K562 (cell line): ENCODE measurements at regions not wholly inside any gene's neighbourhood (a gene's known extent, or its start where the extent isn't known, plus 50 kb on each side); places are given as distances from the start of the nearest gene placed in this dataset.

ENCODE experiments used
- ATAC-seq: fragments of 200-7000 bp; cut with Tn5 transposase; 3 replicates; pipeline ENCODE4 v1.9.1; 2020; ENCODE audit warnings: moderate library complexity
- BruUV-seq: library from RNA; stranded (reverse); fragments of 400-500 nt; replicated peaks from 2 replicates; lab custom pipeline; 2021; lab: Mats Ljungman, UMichigan
- CTCF ChIA-PET: fragments of 300-600 bp; formaldehyde crosslinking; extraction: SDS; loops from one replicate; lab custom pipeline; 2021; ENCODE audit warnings: low intra/inter-chr PET ratio; lab: Yijun Ruan, JAX
- POLR2A ChIA-PET: fragments of 300-600, 350-650 bp; sonication (Branson Sonifier 250); formaldehyde crosslinking; extraction: SDS; loops from one replicate; lab custom pipeline; 2021; ENCODE audit warnings: antibody characterized with exemption, inconsistent platforms; lab: Yijun Ruan, JAX
- DNase-seq, 4 experiments: peaks; one replicate each; pipeline versions ENCODE4 v3.0.0 to v3.0.0-alpha.2; 2011 to 2018; ENCODE audit warnings: low spot score in 3 of 4, mixed read lengths in 3 of 4; ENCODE audit errors: extremely low read depth in 1 of 4
- FAIRE-seq: peaks from 2 replicates; lab custom pipeline; 2011; peaks lifted over from hg19 to GRCh38; lab: Jason Lieb, UNC
- H2AFZ ChIP-seq: 2 replicates; pipeline ENCODE4 v1.6.0; 2011; ENCODE audit warnings: low read depth, low read length, control low read depth, inconsistent platforms
- H3K27ac ChIP-seq: fragments of 200-600 bp; 3 replicates; pipeline ENCODE4 v1.8.0; 2011; ENCODE audit warnings: low read depth, mild to moderate bottlenecking, control low read depth, inconsistent platforms, low read length, moderate library complexity, mixed read lengths; ENCODE audit errors: extremely low read depth
- H3K27me3 ChIP-seq, 2 experiments: fragments of 300-600 bp in 1 of 2; 2 replicates in 1 of 2; 3 replicates in 1 of 2; pipeline versions ENCODE4 v1.6.0 to v1.8.0; 2011; ENCODE audit warnings: inconsistent platforms in 2 of 2, low read length in 2 of 2, mild to moderate bottlenecking in 1 of 2, mixed read lengths in 1 of 2, moderate library complexity in 1 of 2; ENCODE audit not compliant: control insufficient read depth in 2 of 2, insufficient read depth in 2 of 2
- H3K36me3 ChIP-seq: fragments of 300-600 bp; 3 replicates; pipeline ENCODE4 v1.8.0; 2011; ENCODE audit warnings: mild to moderate bottlenecking, low read length, inconsistent platforms; ENCODE audit not compliant: control insufficient read depth, insufficient read depth
- H3K4me1 ChIP-seq, 2 experiments: fragments of 200-600 bp in 1 of 2; replicated peaks in 1 of 2; 2 replicates in 1 of 2; 3 replicates in 1 of 2; pipeline versions ENCODE4 v1.5.1 to v1.8.0; 2011; ENCODE audit warnings: inconsistent platforms in 2 of 2, low read length in 2 of 2, mild to moderate bottlenecking in 1 of 2, mixed read lengths in 1 of 2, moderate library complexity in 1 of 2; ENCODE audit not compliant: control insufficient read depth in 2 of 2, insufficient read depth in 2 of 2
- H3K4me2 ChIP-seq: 2 replicates; pipeline ENCODE4 v1.6.1; 2011; ENCODE audit warnings: low read length, control low read depth, inconsistent platforms, mixed read lengths; ENCODE audit not compliant: insufficient read depth
- H3K4me3 ChIP-seq: fragments of 200-600 bp; sonication (generic), shearing (Covaris generic); 2 replicates; pipeline ENCODE4 v1.5.1; 2016; ENCODE audit warnings: control low read depth, inconsistent platforms
- H3K79me2 ChIP-seq: fragments of 200-600 bp; 3 replicates; pipeline ENCODE4 v1.8.0; 2011; ENCODE audit warnings: low read length, inconsistent platforms; ENCODE audit not compliant: control insufficient read depth, insufficient read depth
- H3K9ac ChIP-seq, 2 experiments: 2 replicates each; pipeline versions ENCODE4 v1.6.0 to v1.6.1; 2011; ENCODE audit warnings: low read depth in 2 of 2, low read length in 2 of 2, control low read depth in 1 of 2, inconsistent platforms in 1 of 2, mild to moderate bottlenecking in 1 of 2, mixed read lengths in 1 of 2; ENCODE audit not compliant: insufficient read depth in 1 of 2
- H3K9me1 ChIP-seq: one replicate; pipeline ENCODE4 v1.6.0; 2011; ENCODE audit warnings: inconsistent platforms, mild to moderate bottlenecking, low read length, moderate library complexity; ENCODE audit not compliant: control insufficient read depth, insufficient read depth
- H3K9me3 ChIP-seq: replicated peaks from 2 replicates; pipeline ENCODE4 v1.5.1; 2011; ENCODE audit warnings: low read depth, low read length, inconsistent platforms; ENCODE audit not compliant: control insufficient read depth, insufficient read depth
- H4K20me1 ChIP-seq: replicated peaks from 2 replicates; pipeline ENCODE4 v1.6.1; 2011; ENCODE audit warnings: low read length, inconsistent platforms, mixed read lengths; ENCODE audit not compliant: control insufficient read depth, insufficient read depth
- BRD9 ChIP-seq: fragments of 450-650 bp; IDR thresholded peaks from 2 replicates; pipeline ENCODE4 v1.6.1; 2018; ENCODE audit warnings: low read depth; ENCODE audit not compliant: partially characterized antibody
- CCNT2 ChIP-seq: IDR thresholded peaks from 2 replicates; pipeline ENCODE4 v1.6.1; 2011; ENCODE audit warnings: borderline replicate concordance, low read depth, mild to moderate bottlenecking, moderate library complexity, mixed read lengths, low read length; ENCODE audit not compliant: insufficient read length; ENCODE audit errors: extremely low read depth
- ELF1 ChIP-seq: fragments of 200-800 bp; sonication (Bioruptor generic); IDR thresholded peaks from 2 replicates; pipeline ENCODE4 v1.6.1; 2016; ENCODE audit warnings: missing genetic modification characterization, missing compliant biosample characterization
- HMG20A ChIP-seq: fragments of 450-650 bp; formaldehyde crosslinking; conservative IDR thresholded peaks from 2 replicates; pipeline ENCODE4 v1.4.0; 2020; ENCODE audit warnings: mild to moderate bottlenecking, mixed read lengths
- L3MBTL2 ChIP-seq: fragments of 450-650 bp; IDR thresholded peaks from 2 replicates; pipeline ENCODE4 v1.6.1; 2016; ENCODE audit warnings: mild to moderate bottlenecking, moderate library complexity
- NR4A1 ChIP-seq, 2 experiments: fragments of 250-450 bp in 1 of 2; fragments of 450-650 bp in 1 of 2; sonication (Bioruptor Pico) in 1 of 2; IDR thresholded peaks; 2 replicates each; pipeline versions ENCODE4 v1.4.0 to v1.6.1; 2016 to 2020; ENCODE audit warnings: mild to moderate bottlenecking in 2 of 2, missing compliant biosample characterization in 1 of 2, missing genetic modification characterization in 1 of 2, moderate library complexity in 1 of 2
- RAD21 ChIP-seq, 2 experiments: fragments of 250-450 bp in 1 of 2; fragments of 450-650 bp in 1 of 2; sonication (Bioruptor Pico) in 1 of 2; formaldehyde crosslinking in 1 of 2; IDR thresholded peaks in 1 of 2; conservative IDR thresholded peaks in 1 of 2; 2 replicates each; pipeline versions ENCODE4 v1.4.0 to v1.8.0; 2020 to 2022; ENCODE audit warnings: mild to moderate bottlenecking in 2 of 2, moderate library complexity in 1 of 2
- RCOR1 ChIP-seq, 2 experiments: IDR thresholded peaks; 2 replicates each; pipeline ENCODE4 v1.6.1; 2012; ENCODE audit warnings: low read depth in 2 of 2, low read length in 2 of 2, borderline replicate concordance in 1 of 2, improper control_type of control experiment in 1 of 2
- ZC3H11A ChIP-seq: IDR thresholded peaks from 2 replicates; pipeline ENCODE4 v1.6.1; 2012; ENCODE audit warnings: low read depth, low read length, improper control_type of control experiment
- WGBS: fragments of 100-300 bp; shearing (Covaris generic); methylation state at CpG from one replicate; pipeline ENCODE4 v1.1.6; 2016; ENCODE audit warnings: low coverage, mixed read lengths; ENCODE audit not compliant: insufficient coverage; ENCODE audit errors: missing lambda C conversion rate; 5-methylcytosine and 5-hydroxymethylcytosine counted together
- in situ Hi-C: fragments of 300-500 bp; cut with MboI; formaldehyde crosslinking; loops from 4 replicates; pipeline ENCODE4 v1.15.0; 2018; ENCODE audit warnings: inconsistent platforms, mixed read lengths
- intact Hi-C: fragments of 100-400 bp; cut with micrococcal nuclease; formaldehyde crosslinking; loops from 2 replicates; pipeline ENCODE4 v1.14.2; 2022
- TF ChIP-seq, protein P1 (sequence below): fragments of 450-650 bp; IDR thresholded peaks from 2 replicates; pipeline ENCODE4 v1.6.1; 2016; ENCODE audit warnings: borderline replicate concordance
- TF ChIP-seq, protein P2 (sequence below): fragments of 450-650 bp; IDR thresholded peaks from 2 replicates; pipeline ENCODE4 v1.6.1; 2017; ENCODE audit warnings: antibody characterized with exemption
- TF ChIP-seq, protein P3 (sequence below): IDR thresholded peaks from 2 replicates; pipeline ENCODE4 v1.6.1; 2011; ENCODE audit not compliant: insufficient read length; ENCODE audit errors: extremely low read depth

DNA sequence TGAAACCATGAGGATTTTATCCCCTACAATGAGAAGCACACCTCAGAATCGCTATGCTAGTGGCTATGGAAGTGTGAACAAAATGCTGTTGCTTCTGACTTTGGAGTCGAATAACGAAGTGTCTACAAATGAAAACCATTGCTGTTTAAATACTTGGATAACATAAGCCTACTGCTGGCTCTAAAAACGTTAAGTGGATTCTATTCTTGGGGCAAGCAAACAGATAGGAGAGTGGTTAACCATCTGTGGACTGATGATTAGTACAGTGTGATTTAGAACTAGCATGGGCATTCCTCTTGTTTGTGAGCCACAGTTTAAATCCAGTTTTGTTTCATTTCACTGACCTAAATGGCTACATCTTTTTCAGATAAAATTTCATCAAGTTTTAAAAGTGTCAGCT lies 109.7 kb upstream of the PNPLA4 start:
- in situ Hi-C loops = no loop called here
- FAIRE-seq = no peak

More for the DNA sequence above, 109.7 kb upstream of the PNPLA4 start:
- Histone ChIP-seq H4K20me1 (no peaks in the 10 kb centered on the region), H3K4me2 (no peak overlapping the region), H3K9ac (no peak overlapping the region), H3K79me2 (no peaks in the 10 kb centered on the region), H2AFZ (no peak overlapping the region), H3K4me3 (no peak overlapping the region), H3K4me1 (no peaks in the 10 kb centered on the region), H3K9me1 (no peaks in the 10 kb centered on the region), H3K27ac (no peak overlapping the region), H3K9me3 (no peaks in the 10 kb centered on the region), H3K36me3 (no peaks in the 10 kb centered on the region), H3K27me3 (no peaks in the 10 kb centered on the region)
- intact Hi-C loops = no loop called here
- POLR2A ChIA-PET = no interaction called here
- BruUV-seq = no TSS peak
- 0% methylated on average over 4 of the region's 4 CpGs for WGBS
- no peak for DNase-seq
- CTCF ChIA-PET = no interaction called here
- no peak for TF ChIP-seq RCOR1 (IDR thresholded peaks at IDR 0.05; ENCODE audit: borderline replicate concordance in 1 of 2, low read depth in 2 of 2, low read length in 2 of 2)
- no peak for TF ChIP-seq CCNT2
- TF ChIP-seq, protein P1, sequence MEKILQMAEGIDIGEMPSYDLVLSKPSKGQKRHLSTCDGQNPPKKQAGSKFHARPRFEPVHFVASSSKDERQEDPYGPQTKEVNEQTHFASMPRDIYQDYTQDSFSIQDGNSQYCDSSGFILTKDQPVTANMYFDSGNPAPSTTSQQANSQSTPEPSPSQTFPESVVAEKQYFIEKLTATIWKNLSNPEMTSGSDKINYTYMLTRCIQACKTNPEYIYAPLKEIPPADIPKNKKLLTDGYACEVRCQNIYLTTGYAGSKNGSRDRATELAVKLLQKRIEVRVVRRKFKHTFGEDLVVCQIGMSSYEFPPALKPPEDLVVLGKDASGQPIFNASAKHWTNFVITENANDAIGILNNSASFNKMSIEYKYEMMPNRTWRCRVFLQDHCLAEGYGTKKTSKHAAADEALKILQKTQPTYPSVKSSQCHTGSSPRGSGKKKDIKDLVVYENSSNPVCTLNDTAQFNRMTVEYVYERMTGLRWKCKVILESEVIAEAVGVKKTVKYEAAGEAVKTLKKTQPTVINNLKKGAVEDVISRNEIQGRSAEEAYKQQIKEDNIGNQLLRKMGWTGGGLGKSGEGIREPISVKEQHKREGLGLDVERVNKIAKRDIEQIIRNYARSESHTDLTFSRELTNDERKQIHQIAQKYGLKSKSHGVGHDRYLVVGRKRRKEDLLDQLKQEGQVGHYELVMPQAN = no peak
- no peak for TF ChIP-seq BRD9
- TF ChIP-seq ZC3H11A = no peak
- TF ChIP-seq L3MBTL2 = no peak
- TF ChIP-seq ELF1 (tag) = no peak
- no peak for TF ChIP-seq NR4A1 (CRISPR knock-in tag; IDR thresholded peaks at IDR 0.05)
- TF ChIP-seq NR4A1 (tag; IDR thresholded peaks at IDR 0.05) = no peak
- no peak for TF ChIP-seq HMG20A
- TF ChIP-seq, protein P2, sequence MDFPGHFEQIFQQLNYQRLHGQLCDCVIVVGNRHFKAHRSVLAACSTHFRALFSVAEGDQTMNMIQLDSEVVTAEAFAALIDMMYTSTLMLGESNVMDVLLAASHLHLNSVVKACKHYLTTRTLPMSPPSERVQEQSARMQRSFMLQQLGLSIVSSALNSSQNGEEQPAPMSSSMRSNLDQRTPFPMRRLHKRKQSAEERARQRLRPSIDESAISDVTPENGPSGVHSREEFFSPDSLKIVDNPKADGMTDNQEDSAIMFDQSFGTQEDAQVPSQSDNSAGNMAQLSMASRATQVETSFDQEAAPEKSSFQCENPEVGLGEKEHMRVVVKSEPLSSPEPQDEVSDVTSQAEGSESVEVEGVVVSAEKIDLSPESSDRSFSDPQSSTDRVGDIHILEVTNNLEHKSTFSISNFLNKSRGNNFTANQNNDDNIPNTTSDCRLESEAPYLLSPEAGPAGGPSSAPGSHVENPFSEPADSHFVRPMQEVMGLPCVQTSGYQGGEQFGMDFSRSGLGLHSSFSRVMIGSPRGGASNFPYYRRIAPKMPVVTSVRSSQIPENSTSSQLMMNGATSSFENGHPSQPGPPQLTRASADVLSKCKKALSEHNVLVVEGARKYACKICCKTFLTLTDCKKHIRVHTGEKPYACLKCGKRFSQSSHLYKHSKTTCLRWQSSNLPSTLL = no peak
- TF ChIP-seq, protein P3, sequence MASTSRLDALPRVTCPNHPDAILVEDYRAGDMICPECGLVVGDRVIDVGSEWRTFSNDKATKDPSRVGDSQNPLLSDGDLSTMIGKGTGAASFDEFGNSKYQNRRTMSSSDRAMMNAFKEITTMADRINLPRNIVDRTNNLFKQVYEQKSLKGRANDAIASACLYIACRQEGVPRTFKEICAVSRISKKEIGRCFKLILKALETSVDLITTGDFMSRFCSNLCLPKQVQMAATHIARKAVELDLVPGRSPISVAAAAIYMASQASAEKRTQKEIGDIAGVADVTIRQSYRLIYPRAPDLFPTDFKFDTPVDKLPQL = no peak
- no peak for TF ChIP-seq RAD21 (CRISPR knock-in tag; conservative IDR thresholded peaks at IDR 0.05 in 1 of 2, IDR thresholded peaks at IDR 0.05 in 1 of 2)
- ATAC-seq = no peak
